ENCODE measurements at regions not wholly inside any gene's neighbourhood (a gene's known extent, or its start where the extent isn't known, plus 50 kb on each side); places are given as distances from the start of the nearest gene placed in this dataset.

DNA sequence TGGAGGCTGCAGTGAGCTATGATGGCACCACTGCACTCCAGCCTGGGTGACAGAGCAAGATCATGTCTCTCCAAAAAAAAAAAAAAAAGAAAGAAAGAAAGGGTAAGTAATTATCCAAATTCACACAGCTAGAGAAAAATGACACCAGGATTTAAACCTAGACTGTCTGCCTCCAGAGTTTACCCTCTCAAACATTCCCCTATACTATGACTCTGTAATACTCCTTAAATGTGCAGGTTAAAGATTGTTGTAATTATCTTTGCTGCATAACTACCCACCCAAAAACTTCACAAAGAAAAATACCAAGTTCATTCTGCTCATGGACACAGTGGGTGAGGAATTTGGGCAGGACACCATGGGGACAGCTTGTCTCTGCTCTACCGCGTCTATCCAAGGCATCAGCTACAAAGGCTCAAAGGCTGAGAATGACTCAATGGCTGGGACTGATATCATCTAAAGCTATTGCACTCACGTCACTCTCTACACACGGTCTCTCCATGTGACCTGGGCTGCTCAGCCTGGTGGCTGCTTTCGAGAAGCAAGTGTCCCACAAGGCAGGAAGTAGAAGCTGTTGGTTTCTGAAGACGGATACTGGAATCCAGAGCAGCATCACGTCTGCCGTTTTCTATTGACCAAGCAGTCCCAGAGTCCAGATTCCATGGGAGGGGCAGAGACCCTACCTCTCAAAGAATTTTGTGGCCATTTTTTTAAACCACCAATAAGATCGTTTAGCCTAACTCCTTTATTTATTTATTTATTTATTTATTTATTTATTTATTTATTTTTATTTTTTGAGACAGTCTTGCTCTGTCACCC is 185.7 kb upstream of the AUTS2 start:
- Mint-ChIP-seq H3K9me3 (peaks cover 0 to 23% (median 7%) of the 10 kb centered on the region in 8 donors), H3K27me3 (no peaks in the 10 kb centered on the region), H3K4me3 (peak overlapping the region in 1 of 8 donors; percentile 27), H3K36me3 (no peaks in the 10 kb centered on the region), H3K27ac (peak overlapping the region in 1 of 7 donors; percentile 81), H3K4me1 (peaks cover 0 to 2% (median 0%) of the 10 kb centered on the region in 4 donors)
- no peak overlapping the region for H3K4me3 ChIP-seq (ENCODE audit: low read length in 2 of 2)
- intact Hi-C loops (cut with micrococcal nuclease) = no loop called here
- no peaks in the 10 kb centered on the region for H3K4me1 ChIP-seq (ENCODE audit: insufficient read depth, low read length)
- POLR2A ChIA-PET (ENCODE audit: partially characterized antibody) = no interaction called here
- CTCF ChIA-PET (ENCODE audit: partially characterized antibody) = no interaction called here
- peak in 1 of 5 donors; percentile 2 for DNase-seq
- H3K27me3 ChIP-seq (ENCODE audit: insufficient read depth, low read length) = no peaks in the 10 kb centered on the region
- no peaks in the 10 kb centered on the region for H3K36me3 ChIP-seq (ENCODE audit: insufficient read depth, low read length)
- no peak overlapping the region for H3K27ac ChIP-seq (ENCODE audit: low read depth, low read length)
- H3K9me3 ChIP-seq (ENCODE audit: control insufficient read depth in 1 of 2, low read length in 2 of 2) = no peaks in the 10 kb centered on the region

DNA sequence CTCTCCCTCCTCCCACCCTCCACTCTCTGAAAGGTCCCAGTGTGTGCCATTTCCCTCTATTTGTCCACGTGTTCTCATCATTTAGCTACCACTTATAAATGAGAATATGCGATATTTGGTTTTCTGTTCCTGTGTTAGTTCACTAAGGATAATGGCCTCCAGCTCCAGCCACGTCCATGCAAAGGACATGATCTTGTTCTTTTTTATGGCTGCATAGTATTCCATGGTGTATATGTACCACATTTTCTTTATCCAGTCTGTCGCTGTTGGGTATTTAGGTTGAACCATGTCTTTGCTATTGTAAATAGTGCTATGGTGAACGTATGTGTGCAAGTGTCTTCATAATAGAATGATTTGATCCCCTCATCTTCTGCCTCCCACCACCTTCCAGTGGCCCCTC is 183.7 kb upstream of the AUTS2 start:
- POLR2A ChIA-PET (ENCODE audit: partially characterized antibody) = no interaction called here
- peaks cover 0 to 3% of the 10 kb centered on the region in 2 donors for H3K27me3 Mint-ChIP-seq
- no peaks in the 10 kb centered on the region for H3K27me3 ChIP-seq (ENCODE audit: insufficient read depth, low read length)
- H3K4me1 ChIP-seq (ENCODE audit: insufficient read depth, low read length) = no peaks in the 10 kb centered on the region
- DNase-seq = no peak
- CTCF ChIA-PET (ENCODE audit: partially characterized antibody) = no interaction called here
- H3K27ac Mint-ChIP-seq = no peak overlapping the region
- no peak overlapping the region for H3K4me3 Mint-ChIP-seq
- H3K9me3 ChIP-seq (ENCODE audit: control insufficient read depth in 1 of 2, low read length in 2 of 2) = no peaks in the 10 kb centered on the region
- H3K4me3 ChIP-seq (ENCODE audit: low read length in 2 of 2) = no peak overlapping the region
- intact Hi-C loops (cut with micrococcal nuclease) = no loop called here
- H3K4me1 Mint-ChIP-seq = peaks cover 0 to 2% (median 0%) of the 10 kb centered on the region in 4 donors
- H3K36me3 Mint-ChIP-seq = no peaks in the 10 kb centered on the region
- no peak overlapping the region for H3K27ac ChIP-seq (ENCODE audit: low read depth, low read length)
- H3K36me3 ChIP-seq (ENCODE audit: insufficient read depth, low read length) = no peaks in the 10 kb centered on the region
- peaks cover 2 to 26% (median 8%) of the 10 kb centered on the region in 8 donors for H3K9me3 Mint-ChIP-seq

- no peak for DNase-seq
- CTCF ChIA-PET (ENCODE audit: partially characterized antibody) = no interaction called here
- Mint-ChIP-seq H3K27ac (peak overlapping the region in 1 of 7 donors; percentile 42), H3K4me1 (no peaks in the 10 kb centered on the region), H3K9me3 (peaks cover 2 to 33% (median 14%) of the 10 kb centered on the region in 8 donors), H3K36me3 (no peaks in the 10 kb centered on the region), H3K27me3 (peaks cover 0 to 3% of the 10 kb centered on the region in 2 donors), H3K4me3 (no peak overlapping the region)
- POLR2A ChIA-PET (ENCODE audit: partially characterized antibody) = no interaction called here
- intact Hi-C loops (cut with micrococcal nuclease) = no loop called here
- Histone ChIP-seq H3K9me3 (ENCODE audit: control insufficient read depth in 1 of 2, low read length in 2 of 2) (no peaks in the 10 kb centered on the region), H3K4me1 (ENCODE audit: insufficient read depth, low read length) (no peaks in the 10 kb centered on the region), H3K27ac (ENCODE audit: low read depth, low read length) (no peak overlapping the region), H3K27me3 (ENCODE audit: insufficient read depth, low read length) (no peaks in the 10 kb centered on the region), H3K36me3 (ENCODE audit: insufficient read depth, low read length) (no peaks in the 10 kb centered on the region), H3K4me3 (ENCODE audit: low read length in 2 of 2) (no peak overlapping the region)
Measured at GRCh38 chr7:69418869-69419670, 179.2 kb upstream of the AUTS2 start.

DNA sequence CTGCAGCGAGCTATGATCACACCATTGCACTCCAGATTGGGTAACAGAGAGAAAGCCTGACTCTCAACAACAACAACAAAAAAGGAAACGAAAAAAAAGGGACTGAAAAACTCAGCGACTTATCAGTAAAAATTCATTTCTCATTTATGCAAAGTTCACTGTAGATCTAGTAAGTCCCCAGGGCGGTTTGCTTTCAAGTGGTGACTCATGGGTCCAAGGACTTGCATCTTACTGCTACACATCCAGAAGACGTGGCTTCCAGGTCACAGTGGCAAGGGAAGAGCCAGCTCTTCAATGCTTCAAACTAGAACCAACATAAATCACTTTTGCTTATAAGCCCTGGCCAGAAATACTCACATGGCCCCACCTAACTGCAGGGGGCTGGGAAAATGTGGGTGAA is 178.3 kb upstream of the AUTS2 start:
- no peaks in the 10 kb centered on the region for H3K36me3 Mint-ChIP-seq
- no peaks in the 10 kb centered on the region for H3K4me1 Mint-ChIP-seq
- no peak for DNase-seq
- Histone ChIP-seq H3K4me1 (ENCODE audit: insufficient read depth, low read length) (no peaks in the 10 kb centered on the region), H3K4me3 (ENCODE audit: low read length in 2 of 2) (no peak overlapping the region), H3K36me3 (ENCODE audit: insufficient read depth, low read length) (no peaks in the 10 kb centered on the region), H3K27me3 (ENCODE audit: insufficient read depth, low read length) (no peaks in the 10 kb centered on the region), H3K9me3 (ENCODE audit: control insufficient read depth in 1 of 2, low read length in 2 of 2) (no peaks in the 10 kb centered on the region), H3K27ac (ENCODE audit: low read depth, low read length) (no peak overlapping the region)
- no peak overlapping the region for H3K4me3 Mint-ChIP-seq
- CTCF ChIA-PET (ENCODE audit: partially characterized antibody) = no interaction called here
- no peak overlapping the region for H3K27ac Mint-ChIP-seq
- H3K27me3 Mint-ChIP-seq = peaks cover 0 to 3% of the 10 kb centered on the region in 2 donors
- POLR2A ChIA-PET (ENCODE audit: partially characterized antibody) = no interaction called here
- peaks cover 0 to 27% (median 9%) of the 10 kb centered on the region in 8 donors for H3K9me3 Mint-ChIP-seq
- intact Hi-C loops (cut with micrococcal nuclease) = no loop called here

DNA sequence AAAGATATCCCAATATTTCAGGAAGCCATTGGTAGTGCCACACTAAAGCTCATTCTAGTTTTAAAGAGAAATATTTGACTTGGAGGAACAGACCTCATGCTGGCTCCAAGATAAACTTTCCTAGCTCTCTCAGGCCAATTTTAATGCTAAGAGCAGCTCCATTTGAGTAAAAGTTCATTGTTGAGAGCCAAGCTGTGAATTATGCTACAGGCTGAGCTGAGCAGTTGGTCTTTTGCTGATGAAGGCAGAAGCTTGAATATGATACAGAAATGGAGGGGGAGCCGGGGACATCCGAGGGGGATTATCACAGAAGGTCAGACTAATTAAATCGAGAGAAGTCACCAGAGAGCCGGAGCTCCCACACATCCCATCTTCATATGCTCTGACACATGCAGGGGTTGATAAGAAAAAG is 175.7 kb upstream of the AUTS2 start:
- no peak overlapping the region for H3K4me3 Mint-ChIP-seq
- ChIA-PET CTCF (ENCODE audit: partially characterized antibody) (no interaction called here), POLR2A (ENCODE audit: partially characterized antibody) (no interaction called here)
- no peaks in the 10 kb centered on the region for H3K4me1 ChIP-seq (ENCODE audit: insufficient read depth, low read length)
- peaks cover 0 to 29% (median 6%) of the 10 kb centered on the region in 8 donors for H3K9me3 Mint-ChIP-seq
- H3K36me3 Mint-ChIP-seq = no peaks in the 10 kb centered on the region
- H3K27me3 Mint-ChIP-seq = peaks cover 0 to 3% of the 10 kb centered on the region in 2 donors
- intact Hi-C loops (cut with micrococcal nuclease) = no loop called here
- DNase-seq = no peak
- H3K36me3 ChIP-seq (ENCODE audit: insufficient read depth, low read length) = no peaks in the 10 kb centered on the region
- no peaks in the 10 kb centered on the region for H3K9me3 ChIP-seq (ENCODE audit: control insufficient read depth in 1 of 2, low read length in 2 of 2)
- no peak overlapping the region for H3K27ac Mint-ChIP-seq
- H3K27me3 ChIP-seq (ENCODE audit: insufficient read depth, low read length) = no peaks in the 10 kb centered on the region
- no peak overlapping the region for H3K4me3 ChIP-seq (ENCODE audit: low read length in 2 of 2)
- H3K4me1 Mint-ChIP-seq = no peaks in the 10 kb centered on the region
- no peak overlapping the region for H3K27ac ChIP-seq (ENCODE audit: low read depth, low read length)

DNA sequence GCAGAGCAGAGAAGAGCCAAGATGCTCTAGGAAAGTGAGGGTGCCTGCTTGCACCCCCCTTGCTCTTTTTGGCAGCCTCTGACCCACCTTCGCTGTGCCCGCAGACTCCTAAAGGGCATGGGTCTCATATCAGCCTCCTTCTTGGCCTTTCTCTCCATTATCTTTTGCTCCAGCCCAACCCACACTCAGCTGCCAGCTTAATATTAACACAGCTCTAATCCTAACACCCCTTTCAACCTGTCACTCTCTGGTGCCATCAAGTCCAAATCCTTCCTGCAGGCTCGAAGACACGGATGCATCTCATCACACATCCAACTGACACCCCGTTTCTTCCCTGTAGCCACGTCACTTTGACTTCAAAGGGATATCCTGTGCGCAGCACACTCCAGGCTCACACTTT is 171.6 kb upstream of the AUTS2 start:
- Mint-ChIP-seq H3K36me3 (peaks cover 0 to 3% of the 10 kb centered on the region in 2 donors), H3K9me3 (peaks cover 0 to 16% (median 5%) of the 10 kb centered on the region in 8 donors), H3K27me3 (peaks cover 0 to 4% of the 10 kb centered on the region in 2 donors), H3K27ac (no peak overlapping the region), H3K4me3 (no peak overlapping the region), H3K4me1 (no peaks in the 10 kb centered on the region)
- Histone ChIP-seq H3K4me3 (ENCODE audit: low read length in 2 of 2) (no peak overlapping the region), H3K27ac (ENCODE audit: low read depth, low read length) (no peak overlapping the region), H3K36me3 (ENCODE audit: insufficient read depth, low read length) (no peaks in the 10 kb centered on the region), H3K27me3 (ENCODE audit: insufficient read depth, low read length) (no peaks in the 10 kb centered on the region), H3K4me1 (ENCODE audit: insufficient read depth, low read length) (no peaks in the 10 kb centered on the region), H3K9me3 (ENCODE audit: control insufficient read depth in 1 of 2, low read length in 2 of 2) (no peaks in the 10 kb centered on the region)
- ChIA-PET CTCF (ENCODE audit: partially characterized antibody) (no interaction called here), POLR2A (ENCODE audit: partially characterized antibody) (no interaction called here)
- intact Hi-C loops (cut with micrococcal nuclease) = no loop called here
- no peak for DNase-seq

GRCh38 chr7:69428089-69428488 is 170.2 kb upstream of the AUTS2 start:
- ChIA-PET POLR2A (ENCODE audit: partially characterized antibody) (no interaction called here), CTCF (ENCODE audit: partially characterized antibody) (no interaction called here)
- H3K27ac Mint-ChIP-seq = no peak overlapping the region
- Histone ChIP-seq H3K4me3 (ENCODE audit: low read length in 2 of 2) (no peak overlapping the region), H3K27ac (ENCODE audit: low read depth, low read length) (no peak overlapping the region), H3K9me3 (ENCODE audit: control insufficient read depth in 1 of 2, low read length in 2 of 2) (no peaks in the 10 kb centered on the region), H3K4me1 (ENCODE audit: insufficient read depth, low read length) (no peaks in the 10 kb centered on the region), H3K36me3 (ENCODE audit: insufficient read depth, low read length) (no peaks in the 10 kb centered on the region), H3K27me3 (ENCODE audit: insufficient read depth, low read length) (no peaks in the 10 kb centered on the region)
- H3K9me3 Mint-ChIP-seq = peaks cover 0 to 16% (median 5%) of the 10 kb centered on the region in 8 donors
- H3K4me3 Mint-ChIP-seq = no peak overlapping the region
- no peaks in the 10 kb centered on the region for H3K4me1 Mint-ChIP-seq
- H3K27me3 Mint-ChIP-seq = peaks cover 0 to 4% of the 10 kb centered on the region in 2 donors
- intact Hi-C loops (cut with micrococcal nuclease) = no loop called here
- DNase-seq = no peak
- peaks cover 0 to 3% of the 10 kb centered on the region in 2 donors for H3K36me3 Mint-ChIP-seq
